Activated CD4-positive, CD25-positive, alpha-beta regulatory T cell treated with anti-CD3 and anti-CD28 coated beads, Interleukin-2, amount 50 U/mL, for 24 hours (primary cell): ENCODE measurements at regions not wholly inside any gene's neighbourhood (a gene's known extent, or its start where the extent isn't known, plus 50 kb on each side); places are given as distances from the start of the nearest gene placed in this dataset.

Source experiments
- ATAC-seq, 2 donors: fragments of 150-1000 bp; cut with Tn5 transposase; one replicate each; pipeline ENCODE4 v1.10.0; 2021; ENCODE audit warnings: mild to moderate bottlenecking in 1 of 2, moderate library complexity in 1 of 2

DNA sequence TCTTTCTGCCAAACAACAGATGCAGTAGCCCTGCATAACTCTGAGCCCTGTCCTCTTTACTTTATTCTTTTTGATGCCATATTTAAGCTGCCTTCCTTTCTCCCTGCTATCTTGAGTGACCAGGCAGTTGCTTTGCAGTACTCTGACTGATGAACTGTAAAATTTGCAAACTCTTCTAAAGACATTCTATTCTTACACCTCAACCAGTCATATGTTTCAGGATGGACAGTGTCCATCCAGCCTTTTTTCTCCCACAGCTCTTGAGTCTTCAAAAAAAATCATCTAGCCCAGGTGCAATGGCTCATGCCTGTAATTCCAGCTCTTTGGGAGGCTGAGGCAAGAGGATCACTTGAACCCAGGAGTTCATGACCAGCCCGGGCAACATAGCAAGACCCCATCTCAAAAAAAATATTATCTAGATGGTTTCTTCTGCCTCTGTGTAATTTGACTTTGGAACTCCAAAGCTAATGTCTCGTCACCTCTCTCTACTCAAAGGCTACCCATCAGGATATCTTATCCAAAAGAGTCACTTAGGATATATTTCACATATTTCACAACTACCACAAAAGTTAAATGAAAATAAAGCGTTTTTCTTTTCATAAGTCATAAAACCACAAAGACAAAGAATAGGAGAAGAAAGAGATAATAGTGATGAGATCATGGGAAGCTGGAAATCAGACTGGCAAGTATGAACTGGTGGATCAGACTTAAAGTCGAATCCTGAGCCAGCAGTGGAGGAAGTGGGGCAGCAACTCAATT lies 54.6 kb upstream of the IPO9 start:
- no peak for ATAC-seq

DNA sequence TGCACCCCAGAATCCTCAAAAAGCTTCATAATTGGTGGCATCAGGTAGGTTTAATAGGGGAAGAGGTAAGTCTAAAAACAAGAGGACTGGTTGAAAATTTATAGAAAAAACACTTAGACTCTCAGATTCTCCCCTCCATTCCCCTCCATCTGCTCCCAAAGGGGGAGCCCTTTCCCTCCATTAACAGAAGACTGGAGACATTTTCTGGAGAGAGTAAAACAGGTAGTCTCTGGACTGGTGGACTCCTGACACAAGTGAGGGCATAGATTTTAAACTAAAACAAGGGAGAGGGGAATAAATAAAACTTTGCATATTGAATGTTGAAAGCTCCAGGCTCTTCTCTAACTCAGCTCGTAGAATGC lies 54.0 kb upstream of the IPO9 start:
- no peak for ATAC-seq

DNA sequence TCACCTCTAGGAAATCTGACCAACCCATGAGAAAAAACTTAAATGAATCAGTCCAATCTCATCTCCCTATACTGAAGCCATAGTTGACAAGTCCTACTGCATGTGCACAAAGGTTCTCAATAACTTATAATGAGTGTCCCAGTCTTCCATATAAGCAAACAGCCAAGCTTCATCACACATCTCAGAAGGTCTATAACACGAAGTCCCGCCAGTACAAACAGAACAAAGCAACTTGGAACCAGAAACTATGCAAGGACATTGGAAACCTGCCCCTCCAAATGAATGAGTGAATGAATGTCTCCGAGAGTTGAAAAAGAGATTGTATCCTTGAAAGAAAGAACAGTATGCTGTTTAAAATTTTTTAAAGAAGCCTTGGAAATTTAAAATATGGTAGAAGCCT lies 53.6 kb upstream of the IPO9 start:
- ATAC-seq, result no peak

DNA sequence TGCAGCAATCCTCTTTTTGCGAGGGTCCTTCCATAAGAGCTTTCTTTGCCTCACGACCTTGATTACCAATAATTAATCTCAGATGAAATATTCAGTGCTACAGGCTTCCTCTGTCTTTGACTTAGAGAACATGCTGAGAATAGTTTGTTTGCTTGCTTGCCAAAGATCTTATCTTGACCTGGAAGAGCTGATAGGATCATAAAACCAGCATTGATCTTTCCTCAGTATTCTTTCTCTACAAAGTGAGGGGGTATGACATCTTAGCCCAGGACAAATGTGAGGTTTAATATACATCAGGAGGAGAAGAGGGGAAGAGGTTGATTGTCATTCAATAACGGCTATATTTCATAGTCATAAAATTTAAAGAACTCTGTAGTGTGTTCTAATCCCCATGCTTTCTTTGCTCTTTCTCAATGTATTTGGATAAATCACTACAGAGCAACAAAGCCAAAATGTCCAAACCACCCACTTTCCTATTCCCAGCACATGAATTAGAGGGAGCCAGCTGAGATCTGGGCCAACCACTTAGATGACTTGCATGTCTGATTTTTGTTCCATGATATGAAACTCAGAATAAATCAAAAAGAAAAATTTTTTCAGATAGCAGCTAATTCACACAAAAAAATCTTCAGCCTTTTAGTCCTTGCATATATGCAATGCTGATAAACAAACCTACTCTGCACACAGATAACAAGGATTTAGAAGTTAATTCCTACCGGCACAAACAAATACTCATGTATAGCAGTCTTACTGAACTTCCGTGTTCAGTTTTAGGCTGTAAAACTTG lies 50.5 kb upstream of the IPO9 start:
- ATAC-seq, result no peak
